GM21737 (cell line): ENCODE measurements at regions not wholly inside any gene's neighbourhood (a gene's known extent, or its start where the extent isn't known, plus 50 kb on each side); places are given as distances from the start of the nearest gene placed in this dataset.
"Not testable (repeated sequence)": the region's sequence is repeated elsewhere in the genome, so short reads cannot be mapped to it uniquely, and the experiment has no call there.

Experiments
- ATAC-seq: cut with Tn5 transposase; IDR thresholded peaks from one replicate; pipeline ENCODE4 v1.9.1; 2021; ENCODE audit warnings: mild to moderate bottlenecking, moderate library complexity; ENCODE audit not compliant: unreplicated experiment

DNA sequence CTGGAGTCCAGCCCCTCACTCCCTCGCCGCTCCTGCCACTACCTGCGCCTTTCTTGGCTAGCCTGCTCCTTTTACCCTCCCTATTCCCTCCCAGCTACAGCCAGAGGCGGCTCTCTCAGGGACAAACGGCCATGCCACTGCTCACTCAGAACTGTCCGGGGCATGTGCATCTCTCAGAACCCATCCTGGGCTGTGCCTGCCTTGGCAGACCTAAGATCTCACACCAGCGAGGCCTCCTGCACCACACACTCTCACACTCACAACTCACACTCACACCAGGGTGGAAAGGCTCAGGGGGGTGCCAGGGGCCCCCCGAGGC, 180.3 kb downstream of the TMEM121 start:
- ATAC-seq, result not testable (repeated sequence)

DNA sequence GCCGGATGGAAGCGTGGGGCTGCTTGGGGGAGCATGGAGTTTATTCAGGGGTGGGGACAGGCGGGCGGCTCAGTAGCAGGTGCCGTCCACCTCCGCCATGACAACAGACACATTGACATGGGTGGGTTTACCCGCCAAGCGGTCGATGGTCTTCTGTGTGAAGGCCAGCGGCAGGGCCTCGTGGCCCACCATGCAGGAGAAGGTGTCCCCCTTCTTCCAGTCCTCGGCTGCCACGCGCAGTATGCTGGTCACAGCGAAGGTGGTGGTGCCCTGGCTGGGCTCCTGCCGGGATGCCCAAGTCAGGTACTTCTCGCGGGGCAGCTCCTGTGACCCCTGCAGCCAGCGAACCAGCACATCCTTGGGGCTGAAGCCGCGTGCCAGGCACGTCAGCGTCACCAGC, 180.7 kb downstream of the TMEM121 start:
- ATAC-seq, result not testable (repeated sequence)

GRCh38 chr14:105707723-105708151, 181.4 kb downstream of the TMEM121 start:
- not testable (repeated sequence) for ATAC-seq

- not testable (repeated sequence) for ATAC-seq
These were observed 182.1 kb downstream of the TMEM121 start for GRCh38 chr14:105708251-105709134.

DNA sequence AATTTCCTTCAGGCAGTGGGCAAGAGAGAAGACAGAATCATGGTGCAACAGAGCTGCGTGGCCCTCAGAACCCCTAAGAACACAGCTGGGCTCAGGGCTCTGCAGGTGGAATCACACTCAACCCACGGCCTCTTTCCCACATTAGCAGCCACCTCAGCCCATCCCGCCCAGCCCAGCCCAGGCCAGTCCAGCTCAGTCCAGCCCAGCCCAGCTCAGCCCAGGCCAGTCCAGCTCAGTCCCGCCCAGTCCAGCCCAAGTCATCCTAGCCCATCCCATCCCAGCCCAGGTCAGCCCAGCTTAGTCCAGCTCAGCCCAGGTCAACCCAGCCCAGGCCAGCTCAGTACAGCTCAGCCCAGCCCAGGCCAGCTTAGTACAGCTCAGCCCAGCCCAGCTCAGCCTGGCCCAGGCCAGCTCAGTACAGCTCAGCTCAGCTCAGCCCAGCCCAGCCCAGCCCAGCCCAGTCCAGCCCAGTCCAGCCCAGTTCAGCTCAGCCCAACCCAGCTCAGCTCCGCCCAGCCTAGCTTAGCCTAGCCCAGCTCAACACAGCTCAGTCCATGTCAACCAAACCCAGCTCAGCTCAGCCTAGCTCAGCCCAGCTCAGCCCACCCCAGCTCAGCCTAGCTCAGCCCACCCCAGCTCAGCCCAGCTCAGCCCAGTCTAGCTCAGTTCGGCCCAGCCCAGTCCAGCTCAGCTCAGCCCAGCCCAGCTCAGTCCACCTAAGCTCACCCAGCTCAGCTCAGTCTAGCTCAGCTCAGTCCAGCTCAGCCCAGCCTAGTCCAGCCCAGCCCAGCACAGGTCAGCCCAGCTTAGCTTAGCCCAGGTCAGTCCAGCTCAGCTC, 183.1 kb downstream of the TMEM121 start:
- no peak for ATAC-seq

GRCh38 chr14:105710119-105711043, 184.0 kb downstream of the TMEM121 start:
- no peak for ATAC-seq

DNA sequence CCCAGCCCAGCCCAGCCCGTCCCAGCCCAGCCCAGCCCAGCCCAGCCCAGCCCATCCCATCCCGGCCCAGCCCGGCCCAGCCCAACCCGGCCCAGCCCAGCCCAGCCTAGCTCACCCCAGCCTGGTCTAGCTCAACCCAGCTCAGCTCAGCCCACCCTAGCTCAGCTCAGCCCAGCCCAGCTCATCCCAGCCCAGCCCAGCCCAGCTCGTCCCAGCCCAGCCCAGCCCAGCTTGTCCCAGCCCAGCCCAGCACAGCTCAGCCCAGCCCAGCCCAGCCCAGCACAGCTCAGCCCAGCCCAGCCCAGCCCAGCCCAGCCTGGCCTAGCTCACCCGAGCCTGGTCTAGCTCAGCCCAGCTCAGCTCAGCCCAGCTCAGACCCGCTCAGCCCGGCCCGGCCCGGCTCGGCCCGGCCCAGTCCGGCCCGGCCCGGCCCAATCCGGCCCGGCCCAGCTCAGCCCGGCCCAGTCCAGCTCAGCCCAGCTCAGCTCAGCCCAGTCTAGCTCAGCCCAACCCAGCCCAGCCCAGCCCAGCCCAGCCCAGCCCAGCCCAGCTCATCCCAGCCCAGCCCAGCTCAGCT, 184.7 kb downstream of the TMEM121 start:
- no peak for ATAC-seq

DNA sequence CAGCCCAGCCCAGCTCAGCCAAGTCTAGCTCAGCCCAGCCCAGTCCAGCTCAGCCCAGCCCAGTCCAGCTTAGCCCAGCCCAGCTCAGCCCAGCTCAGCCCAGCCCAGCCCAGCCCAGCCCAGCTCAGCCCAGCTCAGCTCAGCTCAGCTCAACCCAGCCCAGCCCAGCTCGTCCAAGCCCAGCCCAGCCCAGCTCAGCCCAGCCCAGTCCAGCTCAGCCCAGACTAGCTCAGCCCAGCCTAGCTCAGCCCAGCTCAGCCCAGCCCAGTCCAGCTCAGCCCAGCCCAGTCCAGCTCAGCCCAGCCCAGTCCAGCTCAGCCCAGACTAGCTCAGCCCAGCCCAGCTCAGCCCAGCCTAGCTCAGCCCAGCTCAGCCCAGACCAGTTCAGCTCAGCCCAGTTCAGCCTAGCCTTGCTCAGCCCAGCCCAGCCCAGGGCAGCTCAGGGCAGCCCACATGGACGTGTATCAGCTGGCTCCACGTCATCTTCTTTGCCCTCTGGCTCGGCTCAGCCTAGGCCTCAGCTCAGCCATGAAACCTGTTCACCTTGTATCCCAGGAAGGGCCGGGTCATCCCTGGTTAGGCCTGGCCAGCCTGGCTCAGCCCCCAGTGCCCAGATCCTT, 185.6 kb downstream of the TMEM121 start:
- no peak for ATAC-seq

DNA sequence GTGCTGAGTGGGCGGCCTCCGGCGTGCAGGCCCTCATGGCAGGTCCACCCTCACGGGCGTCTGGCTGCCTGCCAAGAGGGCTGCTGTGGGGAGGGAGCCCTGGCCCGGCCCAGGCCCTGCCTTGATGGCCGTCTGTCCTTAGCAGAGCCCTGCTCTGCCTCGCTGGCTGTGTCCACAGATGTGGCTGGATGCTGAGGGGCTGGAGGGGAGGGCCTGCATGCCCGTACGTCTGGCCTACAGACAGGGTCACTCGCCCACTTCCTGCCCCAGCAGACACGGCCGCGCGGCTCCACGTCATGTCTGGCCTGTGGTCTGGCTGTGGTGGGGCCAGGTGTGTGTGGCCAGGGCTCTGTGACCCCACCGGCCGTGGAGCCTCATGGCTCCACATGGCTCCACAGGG, 186.3 kb downstream of the TMEM121 start:
- ATAC-seq, result not testable (repeated sequence)

GRCh38 chr14:105713160-105713559, 186.8 kb downstream of the TMEM121 start:
- ATAC-seq, result not testable (repeated sequence)

- ATAC-seq, result not testable (repeated sequence)
These were observed 187.5 kb downstream of the TMEM121 start for GRCh38 chr14:105713836-105714235.

GRCh38 chr14:105718787-105719186, 192.4 kb downstream of the TMEM121 start:
- ATAC-seq, result not testable (repeated sequence)

DNA sequence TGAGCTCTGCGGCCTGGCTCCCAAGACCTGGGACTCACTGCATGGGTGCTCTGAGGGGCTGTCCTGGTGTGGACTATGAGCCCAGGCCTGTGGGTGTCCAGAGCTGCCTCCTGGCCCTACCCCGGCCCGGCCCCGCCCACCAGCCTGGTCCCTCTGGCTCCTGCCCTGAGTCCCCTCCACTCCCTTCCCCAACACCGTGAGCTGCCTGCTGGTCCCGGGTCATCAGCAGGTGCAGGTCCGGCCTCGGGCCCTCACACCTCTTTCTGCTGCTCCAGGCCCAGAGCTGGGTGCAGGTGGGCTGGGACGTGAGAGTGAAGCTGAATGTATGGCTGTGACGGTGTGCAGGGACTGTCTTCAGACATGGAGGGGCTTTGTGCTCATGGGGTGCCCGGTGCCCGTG, 193.7 kb downstream of the TMEM121 start:
- ATAC-seq, result not testable (repeated sequence)

DNA sequence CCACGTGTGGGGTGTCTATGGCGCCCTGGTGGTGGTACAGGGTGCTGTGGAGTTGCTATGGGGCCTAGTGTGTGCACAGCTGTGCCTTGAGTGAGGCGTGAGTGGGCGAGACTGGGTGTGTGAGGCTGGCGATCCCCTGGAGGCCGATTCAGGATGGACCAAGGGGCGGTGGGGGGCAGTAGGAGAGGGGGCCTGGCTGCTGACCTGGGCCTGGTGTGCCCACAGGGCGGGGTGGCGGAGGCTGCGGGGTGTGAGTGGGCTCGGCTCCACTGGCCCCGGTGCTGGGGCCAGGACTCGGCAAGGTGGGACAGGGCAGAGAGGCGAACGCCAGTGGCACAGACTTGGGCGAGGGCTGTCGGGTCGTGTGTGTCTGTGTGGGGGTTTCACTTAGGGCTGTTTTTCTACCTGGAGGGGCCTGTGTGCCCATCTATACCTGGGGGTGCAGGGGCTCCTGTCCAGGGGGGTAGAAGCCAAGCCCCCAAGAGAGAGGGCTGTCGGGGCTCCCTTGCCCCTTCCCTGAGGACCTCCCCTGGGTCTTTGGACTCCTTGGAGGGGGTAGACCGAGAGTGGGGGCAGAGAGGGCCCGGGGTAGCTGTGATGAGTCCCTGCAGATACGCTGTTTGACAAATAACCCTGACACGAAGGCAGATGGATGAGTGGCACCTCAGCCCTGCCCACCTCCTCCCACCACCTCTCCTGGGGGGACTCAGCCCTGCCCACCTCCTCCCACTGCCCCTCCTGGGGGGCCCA, 194.6 kb downstream of the TMEM121 start:
- not testable (repeated sequence) for ATAC-seq

- ATAC-seq, result not testable (repeated sequence)
These were observed 195.2 kb downstream of the TMEM121 start for GRCh38 chr14:105721602-105721970.

DNA sequence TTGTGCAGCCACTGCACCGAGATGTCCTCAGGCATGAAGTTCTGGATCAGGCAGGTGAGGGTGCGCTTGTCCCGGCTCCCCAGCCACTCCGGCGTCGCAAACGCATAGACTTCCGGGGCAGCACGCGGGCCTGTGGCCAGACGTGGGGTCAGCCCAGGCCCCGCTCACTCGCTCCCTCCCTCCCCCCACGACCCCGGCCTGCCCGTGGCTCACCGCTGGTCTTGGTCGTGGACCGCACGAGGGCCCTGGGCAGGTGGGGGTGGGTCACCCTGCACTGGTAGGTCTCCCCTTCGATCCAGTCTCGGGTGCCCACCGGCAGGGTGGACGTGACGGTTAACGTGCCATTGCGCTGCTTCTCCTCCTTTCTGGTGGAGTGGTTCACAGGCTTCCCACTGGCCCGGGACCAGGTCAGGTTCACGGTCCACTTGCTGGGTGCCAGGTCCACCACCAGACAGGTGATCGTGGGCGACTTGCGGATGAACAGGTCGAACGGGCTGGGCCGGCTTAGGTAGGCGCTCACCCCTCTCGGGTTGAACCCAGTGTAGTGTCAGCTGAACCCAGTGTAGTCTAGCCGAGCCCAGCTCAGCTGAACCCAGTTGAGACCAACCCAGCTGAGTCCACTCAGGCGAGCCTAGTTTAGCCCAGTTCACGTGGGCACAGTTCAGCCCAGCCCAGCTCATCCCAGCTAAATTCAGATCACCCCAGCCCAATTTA, 195.8 kb downstream of the TMEM121 start:
- ATAC-seq, result not testable (repeated sequence)

DNA sequence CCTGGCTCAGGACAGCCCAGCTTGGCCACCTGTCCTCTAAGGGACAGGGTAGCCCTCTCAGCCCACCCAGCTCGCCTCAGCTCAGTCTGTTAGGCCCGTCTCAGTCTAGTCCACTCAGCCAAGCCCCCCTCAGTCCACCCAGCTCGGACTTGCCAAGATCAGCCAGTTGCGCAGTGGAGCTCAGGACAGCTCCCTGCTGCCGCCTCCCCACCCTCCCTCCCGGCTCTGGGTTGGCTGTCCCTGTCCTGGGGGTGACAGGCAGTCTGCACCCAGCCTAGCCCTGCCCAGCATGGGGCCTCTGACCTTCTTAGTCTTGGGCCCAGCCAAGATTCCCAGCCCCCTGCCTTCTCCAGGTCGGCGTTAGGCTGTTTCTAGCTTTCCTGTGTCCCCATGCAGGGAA, 196.9 kb downstream of the TMEM121 start:
- not testable (repeated sequence) for ATAC-seq

GRCh38 chr14:105723776-105724175, 197.4 kb downstream of the TMEM121 start:
- not testable (repeated sequence) for ATAC-seq
